ENCODE measurements at regions not wholly inside any gene's neighbourhood (a gene's known extent, or its start where the extent isn't known, plus 50 kb on each side); places are given as distances from the start of the nearest gene placed in this dataset.

DNA sequence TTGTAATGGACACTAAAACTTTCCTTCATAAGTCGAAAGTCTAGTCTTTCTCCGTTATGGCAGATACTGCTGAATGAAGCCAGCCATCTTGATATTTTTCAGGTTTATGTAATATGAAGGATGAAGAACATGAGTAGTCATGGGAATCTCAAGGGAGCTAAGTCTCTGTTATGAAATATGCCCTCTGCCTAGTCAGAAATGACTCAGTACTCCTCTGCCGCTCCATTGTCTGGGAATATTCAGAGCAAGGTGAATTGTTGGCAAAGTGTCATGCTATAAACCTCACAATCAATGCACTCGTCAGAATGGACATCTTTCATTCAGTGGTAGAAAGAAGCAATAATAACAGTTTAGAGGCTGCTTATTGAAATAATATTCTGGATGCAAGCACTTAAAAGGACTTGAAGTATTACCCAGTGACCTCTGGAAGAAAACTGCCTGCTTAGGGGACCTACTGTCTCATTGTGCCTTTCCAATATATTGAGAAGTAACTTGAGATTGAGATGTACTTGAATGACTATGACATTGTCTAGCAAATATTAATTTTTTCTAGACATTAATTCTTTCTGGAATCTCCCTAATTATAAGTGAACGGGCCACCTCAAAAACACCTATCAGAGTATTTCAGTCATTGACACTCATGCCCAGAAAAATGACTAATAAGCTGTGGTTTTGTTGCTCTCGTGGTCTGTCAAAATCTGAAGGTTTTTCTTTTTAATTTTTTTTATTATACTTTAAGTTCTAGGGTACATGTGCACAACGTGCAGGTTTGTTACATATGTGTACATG, 1011.5 kb upstream of the ACO1 start:
- H3K27me3 Mint-ChIP-seq (ENCODE audit: low read depth in 2 of 2), result no peaks in the 10 kb centered on the region
- H3K4me3 ChIP-seq (ENCODE audit: low read length), result no peak overlapping the region
- no peak overlapping the region for H3K4me3 Mint-ChIP-seq
- no peaks in the 10 kb centered on the region for H3K9me3 ChIP-seq (ENCODE audit: control insufficient read depth, insufficient read depth, low read length)
- no peak overlapping the region for H3K27ac ChIP-seq (ENCODE audit: low read length)
- no peaks in the 10 kb centered on the region for H3K36me3 ChIP-seq (ENCODE audit: control insufficient read depth, insufficient read depth, low read length)
- intact Hi-C loops (cut with micrococcal nuclease), result no loop called here
- no peaks in the 10 kb centered on the region for H3K4me1 Mint-ChIP-seq
- DNase-seq, result no peak
- TF ChIP-seq, protein P1, sequence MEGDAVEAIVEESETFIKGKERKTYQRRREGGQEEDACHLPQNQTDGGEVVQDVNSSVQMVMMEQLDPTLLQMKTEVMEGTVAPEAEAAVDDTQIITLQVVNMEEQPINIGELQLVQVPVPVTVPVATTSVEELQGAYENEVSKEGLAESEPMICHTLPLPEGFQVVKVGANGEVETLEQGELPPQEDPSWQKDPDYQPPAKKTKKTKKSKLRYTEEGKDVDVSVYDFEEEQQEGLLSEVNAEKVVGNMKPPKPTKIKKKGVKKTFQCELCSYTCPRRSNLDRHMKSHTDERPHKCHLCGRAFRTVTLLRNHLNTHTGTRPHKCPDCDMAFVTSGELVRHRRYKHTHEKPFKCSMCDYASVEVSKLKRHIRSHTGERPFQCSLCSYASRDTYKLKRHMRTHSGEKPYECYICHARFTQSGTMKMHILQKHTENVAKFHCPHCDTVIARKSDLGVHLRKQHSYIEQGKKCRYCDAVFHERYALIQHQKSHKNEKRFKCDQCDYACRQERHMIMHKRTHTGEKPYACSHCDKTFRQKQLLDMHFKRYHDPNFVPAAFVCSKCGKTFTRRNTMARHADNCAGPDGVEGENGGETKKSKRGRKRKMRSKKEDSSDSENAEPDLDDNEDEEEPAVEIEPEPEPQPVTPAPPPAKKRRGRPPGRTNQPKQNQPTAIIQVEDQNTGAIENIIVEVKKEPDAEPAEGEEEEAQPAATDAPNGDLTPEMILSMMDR (IDR thresholded peaks at IDR 0.05), result no peak
- no peaks in the 10 kb centered on the region for H3K36me3 Mint-ChIP-seq
- no peaks in the 10 kb centered on the region for H3K4me1 ChIP-seq (ENCODE audit: control insufficient read depth, insufficient read depth, low read length)
- ATAC-seq, result no peak
- no peaks in the 10 kb centered on the region for H3K27me3 ChIP-seq (ENCODE audit: control insufficient read depth, insufficient read depth, low read length)
- peaks cover 0 to 2% of the 10 kb centered on the region in 2 donors for H3K9me3 Mint-ChIP-seq
- H3K27ac Mint-ChIP-seq, result no peak overlapping the region
- 86% methylated on average over 5 of the region's 7 CpGs for WGBS (ENCODE audit: insufficient coverage)

DNA sequence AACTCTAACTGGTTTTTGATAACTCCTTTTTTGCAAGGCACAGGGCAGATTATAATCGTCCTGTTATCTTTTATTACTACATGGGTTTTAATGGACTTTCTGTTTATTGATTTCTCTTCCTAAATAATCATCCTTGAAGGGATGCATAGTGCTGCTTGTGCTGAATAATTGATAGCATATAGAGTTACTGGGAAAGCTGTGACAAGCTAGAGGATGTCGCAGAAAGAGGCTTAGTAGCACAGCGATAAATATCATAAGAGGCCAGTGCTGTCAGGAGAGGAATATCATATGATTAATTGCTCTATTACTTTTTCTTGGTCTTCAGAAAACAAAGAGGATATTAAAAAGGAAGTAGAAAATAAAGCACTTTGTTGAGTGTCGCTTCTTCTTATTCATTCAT, 1007.1 kb upstream of the ACO1 start:
- no peaks in the 10 kb centered on the region for H3K36me3 Mint-ChIP-seq
- ATAC-seq (no peak), DNase-seq (no peak)
- no peaks in the 10 kb centered on the region for H3K4me1 Mint-ChIP-seq
- no peak overlapping the region for H3K27ac Mint-ChIP-seq
- TF ChIP-seq, protein P1 (IDR thresholded peaks at IDR 0.05), result no peak
- H3K9me3 Mint-ChIP-seq, result peaks cover 0 to 2% of the 10 kb centered on the region in 2 donors
- Histone ChIP-seq H3K4me3 (ENCODE audit: low read length) (no peak overlapping the region), H3K27me3 (ENCODE audit: control insufficient read depth, insufficient read depth, low read length) (no peaks in the 10 kb centered on the region), H3K27ac (ENCODE audit: low read length) (no peak overlapping the region), H3K4me1 (ENCODE audit: control insufficient read depth, insufficient read depth, low read length) (no peaks in the 10 kb centered on the region), H3K36me3 (ENCODE audit: control insufficient read depth, insufficient read depth, low read length) (no peaks in the 10 kb centered on the region), H3K9me3 (ENCODE audit: control insufficient read depth, insufficient read depth, low read length) (no peaks in the 10 kb centered on the region)
- intact Hi-C loops (cut with micrococcal nuclease), result no loop called here
- no peak overlapping the region for H3K4me3 Mint-ChIP-seq
- 90% methylated on average over 3 of the region's 4 CpGs for WGBS (ENCODE audit: insufficient coverage)
- no peaks in the 10 kb centered on the region for H3K27me3 Mint-ChIP-seq (ENCODE audit: low read depth in 2 of 2)

DNA sequence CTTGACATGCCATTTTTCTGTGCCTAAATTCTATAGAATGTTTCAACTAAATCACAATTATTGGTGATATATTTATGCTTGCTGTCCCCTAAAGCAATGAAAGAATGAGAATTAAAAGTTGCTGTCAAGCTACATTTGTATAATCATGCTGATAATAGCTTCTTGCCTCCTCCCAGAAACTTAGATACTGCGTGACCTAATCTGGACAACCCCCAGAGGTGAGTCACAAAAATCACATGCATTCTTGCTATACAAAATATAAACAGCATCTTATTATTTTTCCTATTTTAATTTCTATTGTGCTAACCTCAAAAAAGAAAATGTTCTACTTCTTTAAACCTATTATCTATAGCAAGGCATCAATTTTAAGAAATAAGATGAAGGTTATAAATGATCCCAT, 995.8 kb upstream of the ACO1 start:
- H3K4me3 Mint-ChIP-seq, result no peak overlapping the region
- Histone ChIP-seq H3K27ac (ENCODE audit: low read length) (no peak overlapping the region), H3K27me3 (ENCODE audit: control insufficient read depth, insufficient read depth, low read length) (no peaks in the 10 kb centered on the region), H3K36me3 (ENCODE audit: control insufficient read depth, insufficient read depth, low read length) (no peaks in the 10 kb centered on the region), H3K9me3 (ENCODE audit: control insufficient read depth, insufficient read depth, low read length) (no peaks in the 10 kb centered on the region), H3K4me1 (ENCODE audit: control insufficient read depth, insufficient read depth, low read length) (no peaks in the 10 kb centered on the region), H3K4me3 (ENCODE audit: low read length) (no peak overlapping the region)
- TF ChIP-seq, protein P1 (IDR thresholded peaks at IDR 0.05), result no peak
- peaks cover 3 to 4% of the 10 kb centered on the region in 2 donors for H3K9me3 Mint-ChIP-seq
- WGBS (ENCODE audit: insufficient coverage), result 92% methylated on average over 1 of the region's 1 CpG
- no peaks in the 10 kb centered on the region for H3K36me3 Mint-ChIP-seq
- no peak for DNase-seq
- H3K27ac Mint-ChIP-seq, result no peak overlapping the region
- intact Hi-C loops (cut with micrococcal nuclease), result no loop called here
- no peak for ATAC-seq
- no peaks in the 10 kb centered on the region for H3K27me3 Mint-ChIP-seq (ENCODE audit: low read depth in 2 of 2)
- H3K4me1 Mint-ChIP-seq, result no peaks in the 10 kb centered on the region

DNA sequence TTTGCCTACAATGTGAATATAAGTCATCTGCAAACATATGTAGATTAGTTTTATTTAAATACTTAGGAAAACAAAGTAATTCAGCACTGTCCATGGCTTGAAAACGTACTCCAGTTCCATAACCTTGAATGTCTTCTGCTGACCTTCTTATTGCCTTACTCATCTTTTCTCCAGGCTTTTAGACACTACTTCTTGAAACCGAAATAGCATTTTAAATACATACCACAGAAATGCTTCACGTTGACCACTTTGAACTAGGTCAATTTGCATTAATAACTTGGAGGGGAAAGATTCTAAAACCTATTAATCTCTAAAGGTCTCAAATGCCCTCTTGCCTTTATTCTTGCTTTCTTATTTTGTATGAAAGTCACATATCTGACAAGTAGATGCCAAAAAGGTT, 995.4 kb upstream of the ACO1 start:
- WGBS (ENCODE audit: insufficient coverage), result 78% methylated on average over 2 of the region's 3 CpGs
- no peak for ATAC-seq
- intact Hi-C loops (cut with micrococcal nuclease), result no loop called here
- Histone ChIP-seq H3K4me3 (ENCODE audit: low read length) (no peak overlapping the region), H3K27ac (ENCODE audit: low read length) (no peak overlapping the region), H3K27me3 (ENCODE audit: control insufficient read depth, insufficient read depth, low read length) (no peaks in the 10 kb centered on the region), H3K9me3 (ENCODE audit: control insufficient read depth, insufficient read depth, low read length) (no peaks in the 10 kb centered on the region), H3K4me1 (ENCODE audit: control insufficient read depth, insufficient read depth, low read length) (no peaks in the 10 kb centered on the region), H3K36me3 (ENCODE audit: control insufficient read depth, insufficient read depth, low read length) (no peaks in the 10 kb centered on the region)
- no peaks in the 10 kb centered on the region for H3K4me1 Mint-ChIP-seq
- H3K27ac Mint-ChIP-seq, result no peak overlapping the region
- DNase-seq, result no peak
- H3K4me3 Mint-ChIP-seq, result no peak overlapping the region
- TF ChIP-seq, protein P1 (IDR thresholded peaks at IDR 0.05), result no peak
- H3K36me3 Mint-ChIP-seq, result no peaks in the 10 kb centered on the region
- no peaks in the 10 kb centered on the region for H3K27me3 Mint-ChIP-seq (ENCODE audit: low read depth in 2 of 2)
- peaks cover 3 to 4% of the 10 kb centered on the region in 2 donors for H3K9me3 Mint-ChIP-seq
